HEK293T (cell line): ENCODE measurements at regions not wholly inside any gene's neighbourhood (a gene's known extent, or its start where the extent isn't known, plus 50 kb on each side); places are given as distances from the start of the nearest gene placed in this dataset.

Experiments used
- ARNT ChIP-seq: fragments of 450-650 bp; IDR thresholded peaks from 2 replicates; pipeline ENCODE4 v1.6.1; 2017; ENCODE audit warnings: mild to moderate bottlenecking
- BHLHE40 ChIP-seq: fragments of 450-650 bp; IDR thresholded peaks from 2 replicates; pipeline ENCODE4 v1.6.1; 2016; ENCODE audit warnings: mild to moderate bottlenecking, moderate library complexity, borderline replicate concordance
- FOXK2 ChIP-seq: fragments of 450-650 bp; IDR thresholded peaks from 2 replicates; pipeline ENCODE4 v1.6.1; 2016; ENCODE audit warnings: mild to moderate bottlenecking
- FOXM1 ChIP-seq: fragments of 450-650 bp; IDR thresholded peaks from 2 replicates; pipeline ENCODE4 v1.6.1; 2017; ENCODE audit warnings: mild to moderate bottlenecking, borderline replicate concordance
- HDGF ChIP-seq: fragments of 450-650 bp; IDR thresholded peaks from 2 replicates; pipeline ENCODE4 v1.6.1; 2017; ENCODE audit warnings: antibody characterized with exemption, borderline replicate concordance
- L3MBTL2 ChIP-seq: fragments of 450-650 bp; conservative IDR thresholded peaks from 2 replicates; pipeline ENCODE4 v1.6.1; 2016; ENCODE audit warnings: mild to moderate bottlenecking
- LEF1 ChIP-seq: fragments of 450-650 bp; IDR thresholded peaks from 2 replicates; pipeline ENCODE4 v1.6.1; 2017; ENCODE audit warnings: mild to moderate bottlenecking, borderline replicate concordance
- NFRKB ChIP-seq: fragments of 450-650 bp; IDR thresholded peaks from 2 replicates; pipeline ENCODE4 v1.6.1; 2016; ENCODE audit warnings: mild to moderate bottlenecking, moderate library complexity
- SP1 ChIP-seq: fragments of 450-650 bp; IDR thresholded peaks from 2 replicates; pipeline ENCODE4 v1.6.1; 2017
- SUZ12 ChIP-seq: fragments of 450-650 bp; IDR thresholded peaks from 2 replicates; pipeline ENCODE4 v1.6.1; 2016; ENCODE audit warnings: mild to moderate bottlenecking
- TARDBP ChIP-seq: fragments of 450-650 bp; IDR thresholded peaks from 2 replicates; pipeline ENCODE4 v1.6.1; 2016

GRCh38 chr5:155343468-155343867, 329.9 kb downstream of the KIF4B start:
- TF ChIP-seq SP1: no peak
- no peak for TF ChIP-seq TARDBP
- TF ChIP-seq ARNT: no peak
- no peak for TF ChIP-seq BHLHE40
- TF ChIP-seq L3MBTL2: no peak
- TF ChIP-seq FOXK2: no peak
- no peak for TF ChIP-seq LEF1
- no peak for TF ChIP-seq HDGF
- TF ChIP-seq FOXM1: no peak
- no peak for TF ChIP-seq SUZ12
- no peak for TF ChIP-seq NFRKB
